Liver (tissue), 8 donors: ENCODE measurements at regions not wholly inside any gene's neighbourhood (a gene's known extent, or its start where the extent isn't known, plus 50 kb on each side); places are given as distances from the start of the nearest gene placed in this dataset.

ENCODE experiments used
- DNase-seq: peaks from one replicate; pipeline ENCODE4 v3.0.0-alpha.2; 2017; ENCODE audit warnings: low spot score
- H3K27ac ChIP-seq, 2 donors: one replicate each; pipeline ENCODE4 v1.7.0; 2013; ENCODE audit warnings: inconsistent platforms in 2 of 2, low read length in 2 of 2, control low read depth in 1 of 2, low read depth in 1 of 2, mild to moderate bottlenecking in 1 of 2
- H3K27me3 ChIP-seq, 4 donors: one replicate each; pipeline versions ENCODE4 v1.6.1 to v1.7.0; 2013; ENCODE audit warnings: low read length in 3 of 4, inconsistent platforms in 1 of 4, mild to moderate bottlenecking in 1 of 4, moderate library complexity in 1 of 4; ENCODE audit not compliant: control insufficient read depth in 4 of 4, insufficient read depth in 4 of 4
- H3K36me3 ChIP-seq, 4 donors: one replicate each; pipeline versions ENCODE4 v1.6.1 to v1.7.0; 2013; ENCODE audit warnings: low read length in 3 of 4, mild to moderate bottlenecking in 3 of 4, low read depth in 1 of 4, moderate library complexity in 1 of 4; ENCODE audit not compliant: control insufficient read depth in 4 of 4, insufficient read depth in 3 of 4
- H3K4me1 ChIP-seq, 4 donors: one replicate each; pipeline versions ENCODE4 v1.6.1 to v1.7.0; 2013; ENCODE audit warnings: low read length in 3 of 4, mild to moderate bottlenecking in 3 of 4, moderate library complexity in 1 of 4; ENCODE audit not compliant: control insufficient read depth in 4 of 4, insufficient read depth in 4 of 4
- H3K4me3 ChIP-seq, 3 donors: one replicate each; pipeline versions ENCODE4 v1.6.1 to v1.7.0; 2013; ENCODE audit warnings: low read length in 3 of 3, control low read depth in 1 of 3, low read depth in 1 of 3, mild to moderate bottlenecking in 1 of 3
- H3K9ac ChIP-seq, 2 donors: one replicate each; pipeline ENCODE4 v1.7.0; 2013; ENCODE audit warnings: low read length in 2 of 2, mild to moderate bottlenecking in 2 of 2, moderate library complexity in 2 of 2, control low read depth in 1 of 2, low read depth in 1 of 2
- H3K9me3 ChIP-seq, 4 donors: one replicate each; pipeline versions ENCODE4 v1.6.1 to v1.7.0; 2013; ENCODE audit warnings: low read length in 3 of 4; ENCODE audit not compliant: control insufficient read depth in 4 of 4
- EGR1 ChIP-seq, 2 donors: IDR thresholded peaks; 2 replicates each; pipeline ENCODE4 v1.6.1; 2016 to 2018; ENCODE audit warnings: antibody characterized with exemption in 2 of 2, low read depth in 2 of 2
- JUND ChIP-seq, 2 donors: IDR thresholded peaks; 2 replicates each; pipeline ENCODE4 v1.6.1; 2016; ENCODE audit warnings: antibody characterized with exemption in 2 of 2
- RAD21 ChIP-seq, 2 donors: IDR thresholded peaks; 2 replicates each; pipeline ENCODE4 v1.6.1; 2016; ENCODE audit warnings: antibody characterized with exemption in 2 of 2, mild to moderate bottlenecking in 2 of 2
- RXRA ChIP-seq, 2 donors: IDR thresholded peaks; 2 replicates each; pipeline ENCODE4 v1.6.1; 2017 to 2018; ENCODE audit warnings: antibody characterized with exemption in 2 of 2, mild to moderate bottlenecking in 1 of 2
- SP1 ChIP-seq: IDR thresholded peaks from 2 replicates; pipeline ENCODE4 v1.6.1; 2018; ENCODE audit warnings: antibody characterized with exemption, mild to moderate bottlenecking
- TAF1 ChIP-seq: conservative IDR thresholded peaks from 2 replicates; pipeline ENCODE4 v1.6.1; 2016; ENCODE audit warnings: antibody characterized with exemption, mild to moderate bottlenecking
- YY1 ChIP-seq: IDR thresholded peaks from 2 replicates; pipeline ENCODE4 v1.6.1; 2016; ENCODE audit warnings: antibody characterized with exemption, mild to moderate bottlenecking
- WGBS: extraction: QIAGEN DNeasy Blood & Tissue Kit; methylation state at CpG from one replicate; pipeline ENCODE4 v1.1.7; 2013; 5-methylcytosine and 5-hydroxymethylcytosine counted together
- TF ChIP-seq, protein P1 (sequence below): IDR thresholded peaks from 2 replicates; pipeline ENCODE4 v1.6.1; 2016; ENCODE audit warnings: antibody characterized with exemption
- TF ChIP-seq, protein P2 (sequence below): IDR thresholded peaks from 2 replicates; pipeline ENCODE4 v1.6.1; 2016; ENCODE audit warnings: antibody characterized with exemption, mild to moderate bottlenecking
- TF ChIP-seq, protein P3 (sequence below): IDR thresholded peaks from 2 replicates; pipeline ENCODE4 v1.6.1; 2016; ENCODE audit warnings: antibody characterized with exemption
- TF ChIP-seq, protein P4 (sequence below): fragments of 150-350 bp; IDR thresholded peaks from 2 replicates; pipeline ENCODE4 v1.5.1; 2017; ENCODE audit warnings: improper control_type of control experiment, low read depth, low read length; ENCODE audit not compliant: missing input control
- donor health status: healthy.
- donor health status: healthy.
- donor health status: healthy.
- donor health status: healthy.
- donor health status: healthy.

DNA sequence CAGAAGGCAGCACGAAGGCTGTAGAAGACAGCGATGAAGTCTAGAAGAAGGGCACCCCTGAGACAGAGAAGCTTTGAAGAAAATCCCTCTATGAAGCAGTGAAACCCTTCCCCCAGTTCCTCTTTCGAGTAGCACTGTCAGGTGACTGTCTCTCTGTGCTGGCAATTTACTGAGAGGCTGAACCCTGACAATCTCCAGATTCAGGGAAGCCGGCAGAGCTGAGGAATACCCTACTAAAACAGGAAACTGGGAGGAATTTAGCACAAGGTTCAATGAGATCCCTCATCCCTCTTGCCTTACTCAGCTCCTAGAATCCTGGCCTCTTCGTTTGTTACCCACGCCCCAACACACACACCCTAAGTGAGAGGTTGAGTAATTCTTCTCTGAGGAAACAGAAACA lies 239.7 kb upstream of the NOCT start:
- Histone ChIP-seq H3K4me1 (no peaks in the 10 kb centered on the region), H3K27ac (no peak overlapping the region), H3K36me3 (no peaks in the 10 kb centered on the region), H3K9ac (no peak overlapping the region), H3K27me3 (peaks cover 0 to 7% (median 0%) of the 10 kb centered on the region in 4 donors), H3K4me3 (no peak overlapping the region), H3K9me3 (no peaks in the 10 kb centered on the region)
- TF ChIP-seq RXRA (IDR thresholded peaks at IDR 0.05) (no peak), JUND (IDR thresholded peaks at IDR 0.05) (no peak)
- no peak for DNase-seq
- 55% methylated on average over 6 of the region's 6 CpGs for WGBS

DNA sequence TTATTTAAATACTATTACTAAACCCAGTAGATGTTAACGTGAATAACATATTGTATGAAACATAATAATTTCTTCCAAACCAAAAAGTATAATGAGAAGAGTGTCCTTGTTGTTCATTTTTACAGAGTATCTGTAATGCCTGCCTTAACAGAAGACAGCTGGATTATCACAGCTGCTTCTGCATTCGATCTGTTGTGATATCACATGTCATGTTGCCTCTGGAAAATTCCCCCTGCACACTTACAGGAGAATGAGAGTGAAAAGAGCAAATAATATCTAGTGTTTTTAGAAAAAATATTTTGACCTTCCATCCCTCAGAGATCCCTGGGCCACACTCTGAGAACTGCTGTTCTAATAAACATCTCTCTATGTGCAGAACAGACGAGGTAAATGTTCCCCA lies 240.1 kb upstream of the NOCT start:
- DNase-seq = no peak
- no peaks in the 10 kb centered on the region for H3K9me3 ChIP-seq
- no peak overlapping the region for H3K9ac ChIP-seq
- no peaks in the 10 kb centered on the region for H3K36me3 ChIP-seq
- no peak overlapping the region for H3K4me3 ChIP-seq
- TF ChIP-seq YY1 (no peak), EGR1 (IDR thresholded peaks at IDR 0.05; ENCODE audit: low read depth in 2 of 2) (no peak), SP1 (no peak), RAD21 (IDR thresholded peaks at IDR 0.05) (no peak), TAF1 (no peak)
- TF ChIP-seq, protein P1, sequence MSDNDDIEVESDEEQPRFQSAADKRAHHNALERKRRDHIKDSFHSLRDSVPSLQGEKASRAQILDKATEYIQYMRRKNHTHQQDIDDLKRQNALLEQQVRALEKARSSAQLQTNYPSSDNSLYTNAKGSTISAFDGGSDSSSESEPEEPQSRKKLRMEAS = no peak
- TF ChIP-seq, protein P2, sequence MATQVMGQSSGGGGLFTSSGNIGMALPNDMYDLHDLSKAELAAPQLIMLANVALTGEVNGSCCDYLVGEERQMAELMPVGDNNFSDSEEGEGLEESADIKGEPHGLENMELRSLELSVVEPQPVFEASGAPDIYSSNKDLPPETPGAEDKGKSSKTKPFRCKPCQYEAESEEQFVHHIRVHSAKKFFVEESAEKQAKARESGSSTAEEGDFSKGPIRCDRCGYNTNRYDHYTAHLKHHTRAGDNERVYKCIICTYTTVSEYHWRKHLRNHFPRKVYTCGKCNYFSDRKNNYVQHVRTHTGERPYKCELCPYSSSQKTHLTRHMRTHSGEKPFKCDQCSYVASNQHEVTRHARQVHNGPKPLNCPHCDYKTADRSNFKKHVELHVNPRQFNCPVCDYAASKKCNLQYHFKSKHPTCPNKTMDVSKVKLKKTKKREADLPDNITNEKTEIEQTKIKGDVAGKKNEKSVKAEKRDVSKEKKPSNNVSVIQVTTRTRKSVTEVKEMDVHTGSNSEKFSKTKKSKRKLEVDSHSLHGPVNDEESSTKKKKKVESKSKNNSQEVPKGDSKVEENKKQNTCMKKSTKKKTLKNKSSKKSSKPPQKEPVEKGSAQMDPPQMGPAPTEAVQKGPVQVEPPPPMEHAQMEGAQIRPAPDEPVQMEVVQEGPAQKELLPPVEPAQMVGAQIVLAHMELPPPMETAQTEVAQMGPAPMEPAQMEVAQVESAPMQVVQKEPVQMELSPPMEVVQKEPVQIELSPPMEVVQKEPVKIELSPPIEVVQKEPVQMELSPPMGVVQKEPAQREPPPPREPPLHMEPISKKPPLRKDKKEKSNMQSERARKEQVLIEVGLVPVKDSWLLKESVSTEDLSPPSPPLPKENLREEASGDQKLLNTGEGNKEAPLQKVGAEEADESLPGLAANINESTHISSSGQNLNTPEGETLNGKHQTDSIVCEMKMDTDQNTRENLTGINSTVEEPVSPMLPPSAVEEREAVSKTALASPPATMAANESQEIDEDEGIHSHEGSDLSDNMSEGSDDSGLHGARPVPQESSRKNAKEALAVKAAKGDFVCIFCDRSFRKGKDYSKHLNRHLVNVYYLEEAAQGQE = no peak
- TF ChIP-seq, protein P3, sequence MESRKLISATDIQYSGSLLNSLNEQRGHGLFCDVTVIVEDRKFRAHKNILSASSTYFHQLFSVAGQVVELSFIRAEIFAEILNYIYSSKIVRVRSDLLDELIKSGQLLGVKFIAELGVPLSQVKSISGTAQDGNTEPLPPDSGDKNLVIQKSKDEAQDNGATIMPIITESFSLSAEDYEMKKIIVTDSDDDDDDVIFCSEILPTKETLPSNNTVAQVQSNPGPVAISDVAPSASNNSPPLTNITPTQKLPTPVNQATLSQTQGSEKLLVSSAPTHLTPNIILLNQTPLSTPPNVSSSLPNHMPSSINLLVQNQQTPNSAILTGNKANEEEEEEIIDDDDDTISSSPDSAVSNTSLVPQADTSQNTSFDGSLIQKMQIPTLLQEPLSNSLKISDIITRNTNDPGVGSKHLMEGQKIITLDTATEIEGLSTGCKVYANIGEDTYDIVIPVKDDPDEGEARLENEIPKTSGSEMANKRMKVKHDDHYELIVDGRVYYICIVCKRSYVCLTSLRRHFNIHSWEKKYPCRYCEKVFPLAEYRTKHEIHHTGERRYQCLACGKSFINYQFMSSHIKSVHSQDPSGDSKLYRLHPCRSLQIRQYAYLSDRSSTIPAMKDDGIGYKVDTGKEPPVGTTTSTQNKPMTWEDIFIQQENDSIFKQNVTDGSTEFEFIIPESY = no peak
- TF ChIP-seq, protein P4, sequence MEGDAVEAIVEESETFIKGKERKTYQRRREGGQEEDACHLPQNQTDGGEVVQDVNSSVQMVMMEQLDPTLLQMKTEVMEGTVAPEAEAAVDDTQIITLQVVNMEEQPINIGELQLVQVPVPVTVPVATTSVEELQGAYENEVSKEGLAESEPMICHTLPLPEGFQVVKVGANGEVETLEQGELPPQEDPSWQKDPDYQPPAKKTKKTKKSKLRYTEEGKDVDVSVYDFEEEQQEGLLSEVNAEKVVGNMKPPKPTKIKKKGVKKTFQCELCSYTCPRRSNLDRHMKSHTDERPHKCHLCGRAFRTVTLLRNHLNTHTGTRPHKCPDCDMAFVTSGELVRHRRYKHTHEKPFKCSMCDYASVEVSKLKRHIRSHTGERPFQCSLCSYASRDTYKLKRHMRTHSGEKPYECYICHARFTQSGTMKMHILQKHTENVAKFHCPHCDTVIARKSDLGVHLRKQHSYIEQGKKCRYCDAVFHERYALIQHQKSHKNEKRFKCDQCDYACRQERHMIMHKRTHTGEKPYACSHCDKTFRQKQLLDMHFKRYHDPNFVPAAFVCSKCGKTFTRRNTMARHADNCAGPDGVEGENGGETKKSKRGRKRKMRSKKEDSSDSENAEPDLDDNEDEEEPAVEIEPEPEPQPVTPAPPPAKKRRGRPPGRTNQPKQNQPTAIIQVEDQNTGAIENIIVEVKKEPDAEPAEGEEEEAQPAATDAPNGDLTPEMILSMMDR = no peak
- H3K27me3 ChIP-seq = peaks cover 0 to 7% (median 0%) of the 10 kb centered on the region in 4 donors
- WGBS = 59% methylated on average over 3 of the region's 3 CpGs
- no peaks in the 10 kb centered on the region for H3K4me1 ChIP-seq
- no peak overlapping the region for H3K27ac ChIP-seq
